Endodermal cell (in vitro differentiated cells): ENCODE measurements at regions not wholly inside any gene's neighbourhood (a gene's known extent, or its start where the extent isn't known, plus 50 kb on each side); places are given as distances from the start of the nearest gene placed in this dataset.

Experiments used
- DNase-seq: peaks from one replicate; pipeline ENCODE4 v3.0.0-alpha.2; 2017
- H3K27ac ChIP-seq: 2 replicates; pipeline ENCODE4 v1.5.1; 2013; ENCODE audit warnings: mild to moderate bottlenecking, low read depth, low read length, moderate library complexity
- H3K27me3 ChIP-seq: 2 replicates; pipeline ENCODE4 v1.6.1; 2013; ENCODE audit warnings: mild to moderate bottlenecking, low read length, moderate library complexity; ENCODE audit not compliant: insufficient read depth, control insufficient read depth, poor library complexity, severe bottlenecking
- H3K36me3 ChIP-seq: 2 replicates; pipeline ENCODE4 v1.7.0; 2013; ENCODE audit warnings: mild to moderate bottlenecking, low read length, moderate library complexity; ENCODE audit not compliant: control insufficient read depth, insufficient read depth
- H3K4me1 ChIP-seq: one replicate; pipeline ENCODE4 v1.7.0; 2013; ENCODE audit warnings: low read length; ENCODE audit not compliant: control insufficient read depth, insufficient read depth
- H3K4me3 ChIP-seq: 2 replicates; pipeline ENCODE4 v1.5.1; 2013; ENCODE audit warnings: mild to moderate bottlenecking, low read length, moderate library complexity
- H3K9ac ChIP-seq: 2 replicates; pipeline ENCODE4 v1.6.1; 2013; ENCODE audit warnings: mild to moderate bottlenecking, low read length, moderate library complexity; ENCODE audit not compliant: poor library complexity, severe bottlenecking; ENCODE audit errors: extremely low read depth
- H3K9me3 ChIP-seq: 2 replicates; pipeline ENCODE4 v1.6.1; 2013; ENCODE audit warnings: mild to moderate bottlenecking, low read length, moderate library complexity; ENCODE audit not compliant: control insufficient read depth
- H3K27ac Mint-ChIP-seq: 2 replicates; pipeline ENCODE4 v1.8.0; 2020; ENCODE audit warnings: mixed read lengths
- H3K27me3 Mint-ChIP-seq: 2 replicates; pipeline ENCODE4 v1.8.0; 2021; ENCODE audit warnings: mild to moderate bottlenecking, mixed read lengths; ENCODE audit not compliant: insufficient read depth
- H3K36me3 Mint-ChIP-seq: 2 replicates; pipeline ENCODE4 v1.8.0; 2020; ENCODE audit warnings: low read depth, mixed read lengths
- H3K4me1 Mint-ChIP-seq: 2 replicates; pipeline ENCODE4 v1.8.0; 2020; ENCODE audit warnings: mixed read lengths
- H3K4me3 Mint-ChIP-seq: 2 replicates; pipeline ENCODE4 v1.8.0; 2020; ENCODE audit warnings: mild to moderate bottlenecking, moderate library complexity, mixed read lengths
- H3K9me3 Mint-ChIP-seq: 2 replicates; pipeline ENCODE4 v1.8.0; 2020; ENCODE audit warnings: mild to moderate bottlenecking, mixed read lengths
- CTCF ChIP-seq: fragments of 200-600 bp; sonication (generic); conservative IDR thresholded peaks from 2 replicates; pipeline ENCODE4 v1.5.0; 2021; ENCODE audit warnings: antibody characterized with exemption, mild to moderate bottlenecking
- WGBS, 2 experiments: methylation state at CpG; one replicate each; pipeline versions ENCODE4 v1.1.5 to v1.1.7; 2013; ENCODE audit warnings: missing lambda C conversion rate in 2 of 2, mixed read lengths in 1 of 2; ENCODE audit not compliant: insufficient coverage in 1 of 2, insufficient read length in 1 of 2; 5-methylcytosine and 5-hydroxymethylcytosine counted together

- Mint-ChIP-seq H3K4me1 (peaks cover 8% of the 10 kb centered on the region), H3K27me3 (peaks cover 2% of the 10 kb centered on the region), H3K36me3 (no peaks in the 10 kb centered on the region), H3K4me3 (no peak overlapping the region), H3K9me3 (no peaks in the 10 kb centered on the region), H3K27ac (no peak overlapping the region)
- no peaks in the 10 kb centered on the region for H3K9me3 ChIP-seq
- no peak for TF ChIP-seq CTCF
- 87% methylated on average over 1 of the region's 1 CpG; no CpG with 5 or more reads in 1 of the 2 experiments for WGBS, 2 experiments
- H3K4me3 ChIP-seq = no peak overlapping the region
- no peaks in the 10 kb centered on the region for H3K27me3 ChIP-seq
- no peak overlapping the region for H3K27ac ChIP-seq
- H3K9ac ChIP-seq = no peak overlapping the region
- H3K4me1 ChIP-seq = peaks cover 6% of the 10 kb centered on the region
- no peaks in the 10 kb centered on the region for H3K36me3 ChIP-seq
- no peak for DNase-seq
Observed at GRCh38 chr12:25651931-25652330, 98.8 kb upstream of the LMNTD1 start.

GRCh38 chr12:25652371-25652770 lies 99.3 kb upstream of the LMNTD1 start:
- no peaks in the 10 kb centered on the region for H3K9me3 ChIP-seq
- H3K9ac ChIP-seq = no peak overlapping the region
- H3K27ac Mint-ChIP-seq = no peak overlapping the region
- no peaks in the 10 kb centered on the region for H3K9me3 Mint-ChIP-seq
- peaks cover 8% of the 10 kb centered on the region for H3K4me1 Mint-ChIP-seq
- no peak overlapping the region for H3K4me3 ChIP-seq
- H3K36me3 ChIP-seq = no peaks in the 10 kb centered on the region
- no peak for TF ChIP-seq CTCF
- 92 to 100% methylated on average over 2 of the region's 2 CpGs for WGBS, 2 experiments
- peaks cover 6% of the 10 kb centered on the region for H3K4me1 ChIP-seq
- peaks cover 2% of the 10 kb centered on the region for H3K27me3 Mint-ChIP-seq
- H3K36me3 Mint-ChIP-seq = no peaks in the 10 kb centered on the region
- no peaks in the 10 kb centered on the region for H3K27me3 ChIP-seq
- no peak overlapping the region for H3K4me3 Mint-ChIP-seq
- DNase-seq = no peak
- H3K27ac ChIP-seq = no peak overlapping the region

- no peak overlapping the region for H3K4me3 Mint-ChIP-seq
- no peak overlapping the region for H3K27ac ChIP-seq
- peaks cover 3% of the 10 kb centered on the region for H3K4me1 Mint-ChIP-seq
- H3K36me3 ChIP-seq = no peaks in the 10 kb centered on the region
- H3K27me3 Mint-ChIP-seq = peaks cover 2% of the 10 kb centered on the region
- no peaks in the 10 kb centered on the region for H3K9me3 ChIP-seq
- no peak for TF ChIP-seq CTCF
- no peak overlapping the region for H3K9ac ChIP-seq
- no peak for DNase-seq
- peaks cover under 1% of the 10 kb centered on the region for H3K4me1 ChIP-seq
- no peaks in the 10 kb centered on the region for H3K36me3 Mint-ChIP-seq
- no peaks in the 10 kb centered on the region for H3K27me3 ChIP-seq
- no peak overlapping the region for H3K27ac Mint-ChIP-seq
- H3K9me3 Mint-ChIP-seq = no peaks in the 10 kb centered on the region
- H3K4me3 ChIP-seq = no peak overlapping the region
- 88 to 97% methylated on average over 3 to 8 of the region's 8 CpGs for WGBS, 2 experiments
Observed at GRCh38 chr12:25653487-25654175, 100.5 kb upstream of the LMNTD1 start.
